GM23338 (cell line): ENCODE measurements at regions not wholly inside any gene's neighbourhood (a gene's known extent, or its start where the extent isn't known, plus 50 kb on each side); places are given as distances from the start of the nearest gene placed in this dataset.

Source experiments
- CREB1 ChIP-seq: fragments of 250-450 bp; sonication (Bioruptor Pico); IDR thresholded peaks from 2 replicates; pipeline ENCODE4 v1.5.0; 2020; ENCODE audit warnings: low read depth, mild to moderate bottlenecking, moderate library complexity
- EZH2 ChIP-seq: fragments of 200-600 bp; sonication (generic); IDR thresholded peaks from one replicate; pipeline ENCODE4 v1.8.0; 2017; ENCODE audit warnings: antibody characterized with exemption, mild to moderate bottlenecking, low read depth; ENCODE audit not compliant: unreplicated experiment
- EZH2phosphoT487 ChIP-seq: fragments of 200-600 bp; sonication (generic); IDR thresholded peaks from one replicate; pipeline ENCODE4 v1.8.1; 2018; ENCODE audit warnings: antibody characterized with exemption; ENCODE audit not compliant: unreplicated experiment
- POLR2AphosphoS5 ChIP-seq: IDR thresholded peaks from 2 replicates; pipeline ENCODE4 v1.6.1; 2016; ENCODE audit warnings: antibody characterized with exemption, low read depth
- STAT1 ChIP-seq: IDR thresholded peaks from one replicate; pipeline ENCODE4 v1.6.1; 2016; ENCODE audit warnings: antibody characterized with exemption; ENCODE audit not compliant: unreplicated experiment
- TF ChIP-seq, protein P1 (sequence below), 2 experiments: fragments of 200-600 bp in 1 of 2; sonication (generic) in 1 of 2; conservative IDR thresholded peaks; 2 replicates each; pipeline versions ENCODE4 v1.5.1 to v1.6.1; 2016 to 2017; ENCODE audit warnings: antibody characterized with exemption in 2 of 2, low read depth in 2 of 2, mild to moderate bottlenecking in 2 of 2, moderate library complexity in 1 of 2
- TF ChIP-seq, protein P2 (sequence below): IDR thresholded peaks from one replicate; pipeline ENCODE4 v1.6.1; 2018; ENCODE audit warnings: antibody characterized with exemption; ENCODE audit not compliant: unreplicated experiment

DNA sequence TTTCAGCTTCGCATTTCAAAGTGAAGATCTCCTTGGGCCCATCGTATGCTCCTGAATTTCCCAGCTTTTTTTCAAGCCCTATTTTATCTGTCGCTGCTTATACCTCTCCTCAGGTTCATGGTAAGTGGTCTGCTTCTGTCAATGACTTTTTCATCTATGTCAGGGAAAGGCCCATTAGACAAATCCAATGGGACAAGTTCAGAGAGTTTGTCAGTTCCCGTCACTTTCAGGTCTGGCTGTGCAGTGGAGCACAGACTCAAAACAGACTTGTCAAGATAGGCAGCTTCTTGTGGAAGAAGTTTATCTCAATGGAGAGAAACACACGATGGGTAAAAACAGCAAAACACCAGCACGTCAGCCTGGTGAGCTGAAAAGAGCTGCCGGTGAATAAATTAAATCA lies 100.9 kb upstream of the KLF7 start:
- TF ChIP-seq, protein P1, sequence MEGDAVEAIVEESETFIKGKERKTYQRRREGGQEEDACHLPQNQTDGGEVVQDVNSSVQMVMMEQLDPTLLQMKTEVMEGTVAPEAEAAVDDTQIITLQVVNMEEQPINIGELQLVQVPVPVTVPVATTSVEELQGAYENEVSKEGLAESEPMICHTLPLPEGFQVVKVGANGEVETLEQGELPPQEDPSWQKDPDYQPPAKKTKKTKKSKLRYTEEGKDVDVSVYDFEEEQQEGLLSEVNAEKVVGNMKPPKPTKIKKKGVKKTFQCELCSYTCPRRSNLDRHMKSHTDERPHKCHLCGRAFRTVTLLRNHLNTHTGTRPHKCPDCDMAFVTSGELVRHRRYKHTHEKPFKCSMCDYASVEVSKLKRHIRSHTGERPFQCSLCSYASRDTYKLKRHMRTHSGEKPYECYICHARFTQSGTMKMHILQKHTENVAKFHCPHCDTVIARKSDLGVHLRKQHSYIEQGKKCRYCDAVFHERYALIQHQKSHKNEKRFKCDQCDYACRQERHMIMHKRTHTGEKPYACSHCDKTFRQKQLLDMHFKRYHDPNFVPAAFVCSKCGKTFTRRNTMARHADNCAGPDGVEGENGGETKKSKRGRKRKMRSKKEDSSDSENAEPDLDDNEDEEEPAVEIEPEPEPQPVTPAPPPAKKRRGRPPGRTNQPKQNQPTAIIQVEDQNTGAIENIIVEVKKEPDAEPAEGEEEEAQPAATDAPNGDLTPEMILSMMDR (conservative IDR thresholded peaks at IDR 0.05; ENCODE audit: low read depth in 2 of 2) = no peak
- TF ChIP-seq CREB1 (no peak), POLR2AphosphoS5 (no peak), EZH2 (no peak), EZH2phosphoT487 (no peak), STAT1 (no peak)
- TF ChIP-seq, protein P2, sequence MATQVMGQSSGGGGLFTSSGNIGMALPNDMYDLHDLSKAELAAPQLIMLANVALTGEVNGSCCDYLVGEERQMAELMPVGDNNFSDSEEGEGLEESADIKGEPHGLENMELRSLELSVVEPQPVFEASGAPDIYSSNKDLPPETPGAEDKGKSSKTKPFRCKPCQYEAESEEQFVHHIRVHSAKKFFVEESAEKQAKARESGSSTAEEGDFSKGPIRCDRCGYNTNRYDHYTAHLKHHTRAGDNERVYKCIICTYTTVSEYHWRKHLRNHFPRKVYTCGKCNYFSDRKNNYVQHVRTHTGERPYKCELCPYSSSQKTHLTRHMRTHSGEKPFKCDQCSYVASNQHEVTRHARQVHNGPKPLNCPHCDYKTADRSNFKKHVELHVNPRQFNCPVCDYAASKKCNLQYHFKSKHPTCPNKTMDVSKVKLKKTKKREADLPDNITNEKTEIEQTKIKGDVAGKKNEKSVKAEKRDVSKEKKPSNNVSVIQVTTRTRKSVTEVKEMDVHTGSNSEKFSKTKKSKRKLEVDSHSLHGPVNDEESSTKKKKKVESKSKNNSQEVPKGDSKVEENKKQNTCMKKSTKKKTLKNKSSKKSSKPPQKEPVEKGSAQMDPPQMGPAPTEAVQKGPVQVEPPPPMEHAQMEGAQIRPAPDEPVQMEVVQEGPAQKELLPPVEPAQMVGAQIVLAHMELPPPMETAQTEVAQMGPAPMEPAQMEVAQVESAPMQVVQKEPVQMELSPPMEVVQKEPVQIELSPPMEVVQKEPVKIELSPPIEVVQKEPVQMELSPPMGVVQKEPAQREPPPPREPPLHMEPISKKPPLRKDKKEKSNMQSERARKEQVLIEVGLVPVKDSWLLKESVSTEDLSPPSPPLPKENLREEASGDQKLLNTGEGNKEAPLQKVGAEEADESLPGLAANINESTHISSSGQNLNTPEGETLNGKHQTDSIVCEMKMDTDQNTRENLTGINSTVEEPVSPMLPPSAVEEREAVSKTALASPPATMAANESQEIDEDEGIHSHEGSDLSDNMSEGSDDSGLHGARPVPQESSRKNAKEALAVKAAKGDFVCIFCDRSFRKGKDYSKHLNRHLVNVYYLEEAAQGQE = no peak
